Keratinocyte (primary cell): ENCODE measurements at regions not wholly inside any gene's neighbourhood (a gene's known extent, or its start where the extent isn't known, plus 50 kb on each side); places are given as distances from the start of the nearest gene placed in this dataset.

Experiments
- DNase-seq: peaks from one replicate; pipeline ENCODE4 v3.0.0-alpha.2; 2011; ENCODE audit warnings: low read depth, missing footprints, low spot score
- FAIRE-seq: peaks from 2 replicates; lab custom pipeline; 2011; peaks lifted over from hg19 to GRCh38; lab: Jason Lieb, UNC
- H2AFZ ChIP-seq: 2 replicates; pipeline ENCODE4 v1.6.0; 2012; ENCODE audit warnings: low read length, control low read depth, inconsistent platforms; ENCODE audit not compliant: control insufficient read depth
- H3K27ac ChIP-seq: 2 replicates; pipeline ENCODE4 v1.5.1; 2011; ENCODE audit warnings: low read length; ENCODE audit not compliant: control insufficient read depth, insufficient read depth
- H3K27me3 ChIP-seq: 3 replicates; pipeline ENCODE4 v1.6.0; 2011; ENCODE audit warnings: low read length; ENCODE audit not compliant: control insufficient read depth, insufficient read depth; ENCODE audit errors: extremely low read depth
- H3K36me3 ChIP-seq, 2 experiments: 2 replicates in 1 of 2; 3 replicates in 1 of 2; pipeline ENCODE4 v1.5.1; 2011; ENCODE audit warnings: low read length in 2 of 2, mild to moderate bottlenecking in 1 of 2; ENCODE audit not compliant: control insufficient read depth in 2 of 2, insufficient read depth in 2 of 2; ENCODE audit errors: extremely low read depth in 1 of 2
- H3K4me1 ChIP-seq: 3 replicates; pipeline ENCODE4 v1.5.1; 2011; ENCODE audit warnings: low read length; ENCODE audit not compliant: control insufficient read depth, insufficient read depth; ENCODE audit errors: extremely low read depth
- H3K4me2 ChIP-seq: 3 replicates; pipeline ENCODE4 v1.6.0; 2011; ENCODE audit warnings: low read depth, low read length; ENCODE audit not compliant: control insufficient read depth, insufficient read depth; ENCODE audit errors: extremely low read depth
- H3K4me3 ChIP-seq, 3 experiments: fragments of 200-600 bp in 1 of 3; sonication (generic) in 1 of 3; 2 replicates in 2 of 3; 3 replicates in 1 of 3; pipeline ENCODE4 v1.5.1; 2011 to 2016; ENCODE audit warnings: low read length in 3 of 3, mild to moderate bottlenecking in 3 of 3, control low read depth in 2 of 3, inconsistent platforms in 1 of 3, low read depth in 1 of 3, mixed read lengths in 1 of 3, mixed run types in 1 of 3, moderate library complexity in 1 of 3; ENCODE audit not compliant: control insufficient read depth in 2 of 3, insufficient read depth in 2 of 3; ENCODE audit errors: extremely low read depth in 1 of 3
- H3K79me2 ChIP-seq: 2 replicates; pipeline ENCODE4 v1.6.0; 2012; ENCODE audit warnings: low read length; ENCODE audit not compliant: control insufficient read depth, insufficient read depth
- H3K9ac ChIP-seq: 3 replicates; pipeline ENCODE4 v1.6.0; 2011; ENCODE audit warnings: low read length; ENCODE audit not compliant: control insufficient read depth, insufficient read depth; ENCODE audit errors: extremely low read depth
- H3K9me1 ChIP-seq: 3 replicates; pipeline ENCODE4 v1.6.0; 2011; ENCODE audit warnings: low read length; ENCODE audit not compliant: control insufficient read depth, insufficient read depth; ENCODE audit errors: extremely low read depth
- H3K9me3 ChIP-seq: 2 replicates; pipeline ENCODE4 v1.5.1; 2012; ENCODE audit warnings: low read depth, low read length; ENCODE audit not compliant: control insufficient read depth
- H4K20me1 ChIP-seq: 3 replicates; pipeline ENCODE4 v1.6.0; 2011; ENCODE audit warnings: low read length; ENCODE audit not compliant: control insufficient read depth, insufficient read depth; ENCODE audit errors: extremely low read depth
- EZH2 ChIP-seq: IDR thresholded peaks from one replicate; pipeline ENCODE4 v1.6.1; 2012; ENCODE audit warnings: inconsistent platforms, mild to moderate bottlenecking, low read length, moderate library complexity
- dilution Hi-C: fragments of 300-500 bp; cut with MboI; formaldehyde crosslinking; loops from one replicate; pipeline ENCODE4 v1.7.0; 2020; ENCODE audit warnings: low sequenced_read_pairs; ENCODE audit not compliant: extremely low pct_ligation_motif_present
- TF ChIP-seq, protein P1 (sequence below), 3 experiments: IDR thresholded peaks in 1 of 3; conservative IDR thresholded peaks in 1 of 3; optimal IDR thresholded peaks in 1 of 3; 2 replicates in 2 of 3; 3 replicates in 1 of 3; pipeline versions ENCODE3 to v1.5.1; 2011; ENCODE audit warnings: low read length in 3 of 3, mild to moderate bottlenecking in 3 of 3, moderate library complexity in 2 of 3, control low read depth in 1 of 3, inconsistent platforms in 1 of 3; ENCODE audit not compliant: insufficient read depth in 2 of 3; ENCODE audit errors: extremely low read depth in 1 of 3

DNA sequence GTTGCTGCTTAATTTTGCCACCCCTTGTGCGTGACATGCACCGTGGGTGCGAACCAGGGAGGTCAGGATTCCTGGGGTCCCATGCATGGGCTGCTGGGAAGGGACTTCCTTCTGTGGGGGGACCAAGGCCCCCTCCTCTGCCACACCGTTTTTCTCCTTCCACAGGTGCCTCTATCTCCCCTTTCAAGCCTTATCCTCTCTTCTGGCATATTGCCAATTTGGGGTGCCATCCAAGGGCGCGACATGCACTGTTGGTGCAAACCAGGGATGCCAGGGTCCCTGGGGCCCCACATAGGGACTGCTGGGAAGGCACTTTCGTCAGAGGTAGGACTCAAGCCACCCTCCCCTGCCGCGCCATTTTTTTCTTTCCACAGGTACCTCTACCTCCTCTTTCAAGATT is 289.0 kb downstream of the ALG10 start:
- Histone ChIP-seq H3K9me1 (no peaks in the 10 kb centered on the region), H3K9ac (no peak overlapping the region), H4K20me1 (no peaks in the 10 kb centered on the region), H3K4me3 (no peak overlapping the region), H3K4me2 (no peak overlapping the region), H3K79me2 (no peaks in the 10 kb centered on the region), H3K9me3 (peaks cover 5% of the 10 kb centered on the region), H3K4me1 (no peaks in the 10 kb centered on the region), H3K27me3 (no peaks in the 10 kb centered on the region), H3K27ac (no peak overlapping the region), H3K36me3 (no peaks in the 10 kb centered on the region), H2AFZ (no peak overlapping the region)
- TF ChIP-seq EZH2: no peak
- TF ChIP-seq, protein P1, sequence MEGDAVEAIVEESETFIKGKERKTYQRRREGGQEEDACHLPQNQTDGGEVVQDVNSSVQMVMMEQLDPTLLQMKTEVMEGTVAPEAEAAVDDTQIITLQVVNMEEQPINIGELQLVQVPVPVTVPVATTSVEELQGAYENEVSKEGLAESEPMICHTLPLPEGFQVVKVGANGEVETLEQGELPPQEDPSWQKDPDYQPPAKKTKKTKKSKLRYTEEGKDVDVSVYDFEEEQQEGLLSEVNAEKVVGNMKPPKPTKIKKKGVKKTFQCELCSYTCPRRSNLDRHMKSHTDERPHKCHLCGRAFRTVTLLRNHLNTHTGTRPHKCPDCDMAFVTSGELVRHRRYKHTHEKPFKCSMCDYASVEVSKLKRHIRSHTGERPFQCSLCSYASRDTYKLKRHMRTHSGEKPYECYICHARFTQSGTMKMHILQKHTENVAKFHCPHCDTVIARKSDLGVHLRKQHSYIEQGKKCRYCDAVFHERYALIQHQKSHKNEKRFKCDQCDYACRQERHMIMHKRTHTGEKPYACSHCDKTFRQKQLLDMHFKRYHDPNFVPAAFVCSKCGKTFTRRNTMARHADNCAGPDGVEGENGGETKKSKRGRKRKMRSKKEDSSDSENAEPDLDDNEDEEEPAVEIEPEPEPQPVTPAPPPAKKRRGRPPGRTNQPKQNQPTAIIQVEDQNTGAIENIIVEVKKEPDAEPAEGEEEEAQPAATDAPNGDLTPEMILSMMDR (optimal IDR thresholded peaks at IDR 0.05 in 1 of 3, IDR thresholded peaks at IDR 0.05 in 1 of 3, conservative IDR thresholded peaks at IDR 0.05 in 1 of 3; ENCODE audit: extremely low read depth in 1 of 3, insufficient read depth in 2 of 3, low read length in 3 of 3): no peak
- DNase-seq (no peak), FAIRE-seq (no peak)
- dilution Hi-C loops: no loop called here

- H3K27ac ChIP-seq: no peak overlapping the region
- no peak for FAIRE-seq
- H3K4me2 ChIP-seq: no peak overlapping the region
- no peak overlapping the region for H2AFZ ChIP-seq
- H3K79me2 ChIP-seq: no peaks in the 10 kb centered on the region
- dilution Hi-C loops: no loop called here
- H3K9ac ChIP-seq: no peak overlapping the region
- H3K27me3 ChIP-seq: no peaks in the 10 kb centered on the region
- TF ChIP-seq, protein P1 (optimal IDR thresholded peaks at IDR 0.05 in 1 of 3, IDR thresholded peaks at IDR 0.05 in 1 of 3, conservative IDR thresholded peaks at IDR 0.05 in 1 of 3; ENCODE audit: extremely low read depth in 1 of 3, insufficient read depth in 2 of 3, low read length in 3 of 3): no peak
- TF ChIP-seq EZH2: no peak
- H3K9me3 ChIP-seq: peaks cover 17% of the 10 kb centered on the region
- H3K4me1 ChIP-seq: no peaks in the 10 kb centered on the region
- no peaks in the 10 kb centered on the region for H3K36me3 ChIP-seq
- DNase-seq: no peak
- H3K9me1 ChIP-seq: no peaks in the 10 kb centered on the region
- H3K4me3 ChIP-seq: no peak overlapping the region
- H4K20me1 ChIP-seq: no peaks in the 10 kb centered on the region
Measured at GRCh38 chr12:34327671-34328070, 305.4 kb downstream of the ALG10 start.
